GM12865 (cell line): ENCODE measurements at regions not wholly inside any gene's neighbourhood (a gene's known extent, or its start where the extent isn't known, plus 50 kb on each side); places are given as distances from the start of the nearest gene placed in this dataset.

Experiments used
- DNase-seq: peaks from one replicate; pipeline ENCODE4 v3.0.0; 2010; ENCODE audit warnings: low read depth
- H3K4me3 ChIP-seq: 2 replicates; pipeline ENCODE4 v1.5.1; 2011; ENCODE audit warnings: mild to moderate bottlenecking, low read depth, low read length, control low read depth
- TF ChIP-seq, protein P1 (sequence below): IDR thresholded peaks from 2 replicates; pipeline ENCODE4 v1.5.1; 2011; ENCODE audit warnings: low read length, control low read depth, low read depth, inconsistent platforms; ENCODE audit not compliant: insufficient read depth; ENCODE audit errors: missing control alignments

- TF ChIP-seq, protein P1, sequence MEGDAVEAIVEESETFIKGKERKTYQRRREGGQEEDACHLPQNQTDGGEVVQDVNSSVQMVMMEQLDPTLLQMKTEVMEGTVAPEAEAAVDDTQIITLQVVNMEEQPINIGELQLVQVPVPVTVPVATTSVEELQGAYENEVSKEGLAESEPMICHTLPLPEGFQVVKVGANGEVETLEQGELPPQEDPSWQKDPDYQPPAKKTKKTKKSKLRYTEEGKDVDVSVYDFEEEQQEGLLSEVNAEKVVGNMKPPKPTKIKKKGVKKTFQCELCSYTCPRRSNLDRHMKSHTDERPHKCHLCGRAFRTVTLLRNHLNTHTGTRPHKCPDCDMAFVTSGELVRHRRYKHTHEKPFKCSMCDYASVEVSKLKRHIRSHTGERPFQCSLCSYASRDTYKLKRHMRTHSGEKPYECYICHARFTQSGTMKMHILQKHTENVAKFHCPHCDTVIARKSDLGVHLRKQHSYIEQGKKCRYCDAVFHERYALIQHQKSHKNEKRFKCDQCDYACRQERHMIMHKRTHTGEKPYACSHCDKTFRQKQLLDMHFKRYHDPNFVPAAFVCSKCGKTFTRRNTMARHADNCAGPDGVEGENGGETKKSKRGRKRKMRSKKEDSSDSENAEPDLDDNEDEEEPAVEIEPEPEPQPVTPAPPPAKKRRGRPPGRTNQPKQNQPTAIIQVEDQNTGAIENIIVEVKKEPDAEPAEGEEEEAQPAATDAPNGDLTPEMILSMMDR = no peak
- no peak for DNase-seq
- H3K4me3 ChIP-seq = no peak overlapping the region
These were observed 81.8 kb upstream of the TENM4 start for GRCh38 chr11:79522626-79523025.

GRCh38 chr11:79520086-79520485 lies 79.3 kb upstream of the TENM4 start:
- TF ChIP-seq, protein P1 = no peak
- no peak overlapping the region for H3K4me3 ChIP-seq
- no peak for DNase-seq

- TF ChIP-seq, protein P1 = no peak
- no peak overlapping the region for H3K4me3 ChIP-seq
- DNase-seq = no peak
These were observed 75.0 kb upstream of the TENM4 start for GRCh38 chr11:79515781-79516180.

DNA sequence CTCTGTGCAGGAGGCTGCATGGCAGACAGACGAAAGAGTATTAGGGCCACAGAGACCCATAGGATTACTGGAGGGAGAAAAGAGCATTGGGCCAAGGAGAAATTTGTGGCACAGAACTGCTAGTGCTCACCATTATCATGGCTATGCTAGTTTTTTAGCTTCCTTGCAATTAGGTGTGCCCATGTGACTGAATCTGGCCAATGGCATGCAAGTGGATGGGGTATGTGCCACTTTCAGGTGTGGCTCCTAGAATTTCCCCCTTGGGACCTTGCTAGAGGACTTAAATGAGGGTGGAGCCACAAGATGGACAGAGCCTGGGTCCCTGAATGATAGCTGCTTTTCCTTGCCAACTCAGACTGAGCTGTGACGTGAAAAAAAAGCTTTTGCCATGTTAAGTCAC lies 73.9 kb upstream of the TENM4 start:
- TF ChIP-seq, protein P1 = no peak
- no peak overlapping the region for H3K4me3 ChIP-seq
- DNase-seq = no peak

DNA sequence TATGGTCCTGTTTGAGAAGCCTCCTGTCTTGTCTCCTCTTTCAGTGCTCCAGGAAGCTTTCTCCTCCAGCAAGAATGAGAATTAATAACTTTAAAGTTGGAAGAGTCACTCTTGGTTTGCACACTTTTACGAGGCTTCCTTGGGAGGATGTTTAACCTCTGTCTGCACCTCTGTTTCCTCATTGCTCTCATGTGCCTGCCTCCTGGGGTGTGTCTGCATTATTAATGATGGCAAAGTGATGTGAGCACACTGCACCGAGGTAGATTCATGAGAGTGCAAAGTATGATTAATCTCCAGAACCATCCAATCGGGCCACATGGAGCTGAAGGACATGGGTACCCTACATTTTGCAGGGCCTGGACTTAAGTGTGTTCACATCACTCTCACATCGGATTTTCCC lies 73.5 kb upstream of the TENM4 start:
- H3K4me3 ChIP-seq = no peak overlapping the region
- TF ChIP-seq, protein P1 = no peak
- DNase-seq = no peak

GRCh38 chr11:79512706-79513469 lies 72.1 kb upstream of the TENM4 start:
- DNase-seq = no peak
- no peak overlapping the region for H3K4me3 ChIP-seq

More at GRCh38 chr11:79512706-79513469, 72.1 kb upstream of the TENM4 start:
- TF ChIP-seq, protein P1 = no peak
